Esophagus squamous epithelium (tissue), 5 donors: ENCODE measurements at regions not wholly inside any gene's neighbourhood (a gene's known extent, or its start where the extent isn't known, plus 50 kb on each side); places are given as distances from the start of the nearest gene placed in this dataset.
A peak's percentile ranks its signal among the peaks of the same experiment; 100 is the strongest.

Experiments used
- DNase-seq: peaks from one replicate; lab custom pipeline; 2025; lab: John Stamatoyannopoulos, UW
- H3K27ac ChIP-seq, 4 donors: fragments of 200-600 bp; sonication (generic); one replicate each; pipeline ENCODE4 v1.5.1; 2016 to 2019; ENCODE audit warnings: mild to moderate bottlenecking in 1 of 4
- H3K27me3 ChIP-seq, 4 donors: fragments of 200-600 bp; sonication (generic); 1 replicate in 3 of 4; 2 replicates in 1 of 4; pipeline versions ENCODE4 v1.5.1 to v1.6.0; 2017 to 2021; ENCODE audit warnings: antibody characterized with exemption in 1 of 4
- H3K36me3 ChIP-seq, 3 donors: fragments of 200-600 bp; sonication (generic); one replicate each; pipeline ENCODE4 v1.5.1; 2016 to 2019
- H3K4me1 ChIP-seq, 3 donors: fragments of 200-600 bp; sonication (generic); one replicate each; pipeline ENCODE4 v1.5.1; 2017 to 2019
- H3K4me3 ChIP-seq, 4 donors: fragments of 200-600 bp; sonication (generic); 1 replicate in 3 of 4; 2 replicates in 1 of 4; pipeline ENCODE4 v1.5.1; 2016 to 2019; ENCODE audit warnings: mild to moderate bottlenecking in 2 of 4, moderate library complexity in 1 of 4
- H3K9me3 ChIP-seq, 3 donors: fragments of 200-600 bp; sonication (generic); one replicate each; pipeline ENCODE4 v1.5.1; 2016 to 2019
- POLR2A ChIP-seq, 4 donors: fragments of 450-650 bp; IDR thresholded peaks; one replicate each; pipeline ENCODE4 v1.6.1; 2017; ENCODE audit warnings: antibody characterized with exemption in 4 of 4, mild to moderate bottlenecking in 4 of 4, moderate library complexity in 3 of 4
- WGBS, 2 donors: methylation state at CpG; one replicate each; pipeline ENCODE4 v1.1.5; 2018; 5-methylcytosine and 5-hydroxymethylcytosine counted together
- intact Hi-C: fragments of 100-400 bp; cut with DNase I; formaldehyde crosslinking; loops from one replicate; pipeline ENCODE4 v1.15.0; 2022
- TF ChIP-seq, protein P1 (sequence below), 6 experiments: fragments of 450-650 bp in 4 of 6; fragments of 200-600 bp in 2 of 6; sonication (generic) in 2 of 6; IDR thresholded peaks; one replicate each; pipeline ENCODE4 v1.5.1; 2016 to 2019; ENCODE audit warnings: antibody characterized with exemption in 6 of 6, mild to moderate bottlenecking in 4 of 6, moderate library complexity in 4 of 6
- donor health status: DM: yes; HTN: yes; CAD: no.

DNA sequence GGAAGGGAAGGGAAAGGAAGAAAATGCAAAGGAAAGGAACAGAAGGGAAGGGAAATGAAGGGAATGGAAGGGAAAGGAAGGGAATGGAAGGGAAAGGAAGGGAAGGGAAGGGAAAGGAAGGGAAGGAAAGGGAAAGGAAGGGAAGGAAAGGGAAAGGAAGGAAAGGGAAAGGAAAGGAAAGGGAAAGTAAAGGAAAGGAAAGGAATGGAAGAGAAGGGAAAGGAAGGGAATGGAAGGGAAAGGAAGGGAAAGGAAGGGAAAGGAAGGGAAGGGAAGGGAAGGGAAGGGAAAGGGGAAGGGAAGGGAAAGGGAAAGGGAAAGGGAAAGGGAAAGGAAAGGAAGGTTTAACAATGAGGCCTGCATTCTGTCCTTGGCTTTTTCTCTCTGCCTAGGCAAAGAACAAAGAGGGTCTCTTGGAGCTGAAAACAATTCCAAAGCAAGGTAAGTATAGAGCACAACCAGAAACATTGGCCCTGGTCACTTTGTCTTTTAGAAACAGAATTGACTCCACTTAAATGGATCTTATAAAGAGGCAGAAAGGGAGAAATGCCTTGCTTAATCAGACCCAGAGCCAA, 525.9 kb upstream of the TMPO start:
- Histone ChIP-seq H3K27ac (no peak overlapping the region), H3K9me3 (no peaks in the 10 kb centered on the region), H3K27me3 (no peaks in the 10 kb centered on the region), H3K36me3 (no peaks in the 10 kb centered on the region), H3K4me1 (no peaks in the 10 kb centered on the region), H3K4me3 (no peak overlapping the region)
- DNase-seq: no peak
- intact Hi-C loops: no loop called here
- TF ChIP-seq POLR2A (IDR thresholded peaks at IDR 0.05): no peak
- TF ChIP-seq, protein P1, sequence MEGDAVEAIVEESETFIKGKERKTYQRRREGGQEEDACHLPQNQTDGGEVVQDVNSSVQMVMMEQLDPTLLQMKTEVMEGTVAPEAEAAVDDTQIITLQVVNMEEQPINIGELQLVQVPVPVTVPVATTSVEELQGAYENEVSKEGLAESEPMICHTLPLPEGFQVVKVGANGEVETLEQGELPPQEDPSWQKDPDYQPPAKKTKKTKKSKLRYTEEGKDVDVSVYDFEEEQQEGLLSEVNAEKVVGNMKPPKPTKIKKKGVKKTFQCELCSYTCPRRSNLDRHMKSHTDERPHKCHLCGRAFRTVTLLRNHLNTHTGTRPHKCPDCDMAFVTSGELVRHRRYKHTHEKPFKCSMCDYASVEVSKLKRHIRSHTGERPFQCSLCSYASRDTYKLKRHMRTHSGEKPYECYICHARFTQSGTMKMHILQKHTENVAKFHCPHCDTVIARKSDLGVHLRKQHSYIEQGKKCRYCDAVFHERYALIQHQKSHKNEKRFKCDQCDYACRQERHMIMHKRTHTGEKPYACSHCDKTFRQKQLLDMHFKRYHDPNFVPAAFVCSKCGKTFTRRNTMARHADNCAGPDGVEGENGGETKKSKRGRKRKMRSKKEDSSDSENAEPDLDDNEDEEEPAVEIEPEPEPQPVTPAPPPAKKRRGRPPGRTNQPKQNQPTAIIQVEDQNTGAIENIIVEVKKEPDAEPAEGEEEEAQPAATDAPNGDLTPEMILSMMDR (IDR thresholded peaks at IDR 0.05): no peak

DNA sequence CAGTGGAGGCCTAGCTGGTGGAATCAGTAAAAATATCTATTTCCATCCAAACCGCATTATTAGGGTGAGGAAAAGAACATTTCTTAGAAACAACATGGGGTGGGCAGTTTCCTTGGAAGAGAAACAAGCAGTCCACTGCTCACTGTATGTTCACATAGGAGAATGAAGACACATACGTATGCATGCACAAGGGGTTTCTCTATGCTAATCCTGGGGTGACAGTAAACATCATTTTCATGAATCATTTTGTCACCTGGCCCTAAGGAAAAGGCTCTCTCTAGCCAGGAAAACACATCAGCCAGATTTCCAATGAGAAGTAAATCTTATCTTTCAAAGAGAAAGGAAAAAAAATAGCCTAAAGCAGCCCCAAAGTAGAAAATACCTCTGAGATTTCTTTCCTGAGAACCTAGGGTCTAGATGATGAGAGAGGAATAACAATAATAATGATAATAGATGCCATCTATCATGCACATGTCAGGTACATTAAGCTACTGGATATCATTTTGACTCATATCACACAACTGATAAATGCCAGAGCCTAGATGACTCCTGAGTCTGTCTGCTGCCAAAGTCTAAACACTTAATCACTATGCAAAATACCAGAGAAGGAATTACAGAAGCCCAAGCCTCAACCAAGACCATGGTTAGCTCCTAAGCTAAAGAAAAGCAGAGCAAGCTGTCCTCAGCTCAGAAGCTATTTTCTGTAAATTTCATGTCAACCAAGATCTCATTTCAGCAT, 520.5 kb upstream of the TMPO start:
- no peak for DNase-seq
- no peak overlapping the region for H3K4me3 ChIP-seq
- TF ChIP-seq, protein P1 (IDR thresholded peaks at IDR 0.05): no peak
- TF ChIP-seq POLR2A (IDR thresholded peaks at IDR 0.05): no peak
- intact Hi-C loops: no loop called here
- H3K36me3 ChIP-seq: no peaks in the 10 kb centered on the region
- no peaks in the 10 kb centered on the region for H3K9me3 ChIP-seq
- no peaks in the 10 kb centered on the region for H3K4me1 ChIP-seq
- no peaks in the 10 kb centered on the region for H3K27me3 ChIP-seq
- H3K27ac ChIP-seq: no peak overlapping the region
- WGBS, 2 donors: 68 to 90% methylated on average over 2 of the region's 2 CpGs

DNA sequence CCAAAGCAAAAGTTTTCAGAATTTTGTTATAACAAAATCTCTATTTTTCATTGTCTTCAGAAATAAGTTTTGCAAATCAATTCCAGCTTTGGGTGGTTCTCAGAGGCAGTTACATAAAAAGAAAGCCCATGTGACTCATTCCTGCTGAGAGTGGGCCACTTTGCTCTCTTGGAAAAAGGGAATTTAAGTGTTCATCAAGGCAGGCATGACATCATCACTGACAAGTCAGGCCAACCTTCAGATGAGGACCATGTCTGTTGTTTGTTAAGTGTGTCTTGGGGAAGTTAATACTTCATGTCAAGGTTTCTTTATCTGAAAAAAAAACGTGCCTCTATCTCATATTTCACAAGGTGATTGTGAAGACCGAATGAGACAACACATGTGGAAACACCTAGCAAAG, 519.8 kb upstream of the TMPO start:
- Histone ChIP-seq H3K4me3 (no peak overlapping the region), H3K9me3 (no peaks in the 10 kb centered on the region), H3K27ac (no peak overlapping the region), H3K27me3 (no peaks in the 10 kb centered on the region), H3K4me1 (no peaks in the 10 kb centered on the region), H3K36me3 (no peaks in the 10 kb centered on the region)
- TF ChIP-seq, protein P1 (IDR thresholded peaks at IDR 0.05): no peak
- TF ChIP-seq POLR2A (IDR thresholded peaks at IDR 0.05): no peak
- WGBS, 2 donors: 45 to 53% methylated on average over 2 of the region's 2 CpGs
- no peak for DNase-seq
- intact Hi-C loops: no loop called here

DNA sequence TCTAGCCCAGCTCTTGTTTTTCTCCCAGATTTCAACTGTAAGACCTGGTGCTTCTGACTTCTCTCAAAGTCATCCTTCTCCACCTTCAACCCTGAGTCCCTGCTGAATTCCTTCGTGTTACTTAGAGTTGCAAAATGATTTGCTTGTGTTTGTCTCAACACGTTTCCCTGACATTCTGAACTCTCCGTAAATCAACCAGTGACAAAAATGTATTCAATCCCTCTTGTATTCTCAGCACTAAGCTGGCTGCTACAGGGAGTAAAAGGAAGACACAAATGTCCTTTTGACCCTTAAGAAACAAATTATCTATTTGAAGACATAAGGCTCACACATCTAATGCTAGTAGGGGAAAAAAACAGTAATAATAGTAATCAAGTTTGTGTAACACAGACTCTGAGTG, 514.0 kb upstream of the TMPO start:
- DNase-seq: no peak
- intact Hi-C loops: no loop called here
- H3K4me1 ChIP-seq: no peaks in the 10 kb centered on the region
- no peak overlapping the region for H3K27ac ChIP-seq
- no peaks in the 10 kb centered on the region for H3K36me3 ChIP-seq
- H3K27me3 ChIP-seq: no peaks in the 10 kb centered on the region
- TF ChIP-seq, protein P1 (IDR thresholded peaks at IDR 0.05): no peak
- no peak for TF ChIP-seq POLR2A (IDR thresholded peaks at IDR 0.05)
- no peaks in the 10 kb centered on the region for H3K9me3 ChIP-seq
- H3K4me3 ChIP-seq: no peak overlapping the region
- 19 to 32% methylated on average over 3 of the region's 3 CpGs for WGBS, 2 donors

DNA sequence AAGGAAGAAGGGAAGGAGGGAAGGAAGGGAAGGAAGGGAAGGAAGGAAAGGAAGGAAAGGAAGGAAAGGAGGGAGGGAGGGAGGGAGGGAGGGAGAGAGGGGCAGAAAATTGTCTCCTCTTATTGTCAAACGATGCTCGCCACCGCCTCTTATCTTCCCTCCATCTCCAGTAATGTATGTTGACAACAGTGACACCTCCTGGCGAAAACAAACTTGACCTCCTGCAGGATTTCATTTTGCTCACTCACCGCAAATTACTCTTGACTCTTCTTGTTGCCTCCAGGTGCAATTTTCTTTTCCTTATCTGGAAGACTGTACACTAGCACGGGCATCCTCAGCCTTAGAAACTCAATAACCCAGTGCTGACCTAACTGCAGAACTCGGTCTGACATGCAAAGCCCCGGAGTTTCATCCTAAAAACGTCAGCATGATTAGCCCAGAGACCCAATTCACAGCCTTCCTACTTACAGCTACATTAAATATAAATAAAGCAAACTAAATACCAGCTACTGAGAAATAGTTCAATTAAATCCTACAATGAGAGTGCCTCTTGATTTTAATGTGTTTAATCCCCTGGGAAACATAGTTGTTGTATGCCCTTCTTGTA, 512.4 kb upstream of the TMPO start:
- no peaks in the 10 kb centered on the region for H3K27me3 ChIP-seq
- no peak overlapping the region for H3K27ac ChIP-seq
- no peaks in the 10 kb centered on the region for H3K4me1 ChIP-seq
- no peak overlapping the region for H3K4me3 ChIP-seq
- no peak for TF ChIP-seq POLR2A (IDR thresholded peaks at IDR 0.05)
- TF ChIP-seq, protein P1 (IDR thresholded peaks at IDR 0.05): peak in 5 of 6 experiments; percentile 20 to 53 (median 38)
- DNase-seq: no peak
- WGBS, 2 donors: 36 to 37% methylated on average over 9 of the region's 9 CpGs
- intact Hi-C loops: no loop called here
- no peaks in the 10 kb centered on the region for H3K36me3 ChIP-seq
- no peaks in the 10 kb centered on the region for H3K9me3 ChIP-seq
